ENCODE measurements at regions not wholly inside any gene's neighbourhood (a gene's known extent, or its start where the extent isn't known, plus 50 kb on each side); places are given as distances from the start of the nearest gene placed in this dataset.

DNA sequence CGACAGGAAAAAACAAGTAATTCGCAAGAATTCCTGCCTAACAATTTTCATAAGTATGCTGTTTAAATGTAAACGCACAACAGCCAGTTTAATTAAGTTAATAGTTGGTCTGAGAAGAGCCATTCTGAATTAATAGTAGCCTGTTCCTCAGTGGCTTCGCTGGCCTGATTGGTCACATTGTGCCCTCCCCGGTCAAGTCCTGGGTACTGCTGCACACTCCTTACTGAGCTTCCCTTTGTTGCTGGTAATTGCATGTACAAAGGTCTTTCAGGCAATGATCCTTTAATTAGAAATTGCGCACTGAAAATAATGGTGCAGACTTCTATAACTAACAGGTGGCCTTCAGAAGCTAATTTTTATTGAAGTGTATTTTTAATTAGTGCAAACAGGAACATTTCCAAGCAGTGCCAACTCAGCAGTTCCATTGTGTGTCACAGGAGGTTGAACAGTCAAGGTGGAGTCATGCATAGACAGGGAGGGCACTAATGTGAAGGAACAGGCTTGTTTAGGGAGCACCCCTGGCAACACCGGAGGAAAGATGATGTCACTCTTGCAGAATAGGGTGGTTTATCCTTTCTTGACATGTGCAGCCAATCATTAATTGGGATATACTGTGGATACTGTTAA lies 92.6 kb upstream of the SLC22A23 start:
- TF ChIP-seq POLR2A (IDR thresholded peaks at IDR 0.05; ENCODE audit: low read depth) = no peak
- TF ChIP-seq, protein P1, sequence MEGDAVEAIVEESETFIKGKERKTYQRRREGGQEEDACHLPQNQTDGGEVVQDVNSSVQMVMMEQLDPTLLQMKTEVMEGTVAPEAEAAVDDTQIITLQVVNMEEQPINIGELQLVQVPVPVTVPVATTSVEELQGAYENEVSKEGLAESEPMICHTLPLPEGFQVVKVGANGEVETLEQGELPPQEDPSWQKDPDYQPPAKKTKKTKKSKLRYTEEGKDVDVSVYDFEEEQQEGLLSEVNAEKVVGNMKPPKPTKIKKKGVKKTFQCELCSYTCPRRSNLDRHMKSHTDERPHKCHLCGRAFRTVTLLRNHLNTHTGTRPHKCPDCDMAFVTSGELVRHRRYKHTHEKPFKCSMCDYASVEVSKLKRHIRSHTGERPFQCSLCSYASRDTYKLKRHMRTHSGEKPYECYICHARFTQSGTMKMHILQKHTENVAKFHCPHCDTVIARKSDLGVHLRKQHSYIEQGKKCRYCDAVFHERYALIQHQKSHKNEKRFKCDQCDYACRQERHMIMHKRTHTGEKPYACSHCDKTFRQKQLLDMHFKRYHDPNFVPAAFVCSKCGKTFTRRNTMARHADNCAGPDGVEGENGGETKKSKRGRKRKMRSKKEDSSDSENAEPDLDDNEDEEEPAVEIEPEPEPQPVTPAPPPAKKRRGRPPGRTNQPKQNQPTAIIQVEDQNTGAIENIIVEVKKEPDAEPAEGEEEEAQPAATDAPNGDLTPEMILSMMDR (IDR thresholded peaks at IDR 0.05) = no peak

Data from esophagus muscularis mucosa (tissue), 3 donors.